ENCODE measurements at regions not wholly inside any gene's neighbourhood (a gene's known extent, or its start where the extent isn't known, plus 50 kb on each side); places are given as distances from the start of the nearest gene placed in this dataset.

DNA sequence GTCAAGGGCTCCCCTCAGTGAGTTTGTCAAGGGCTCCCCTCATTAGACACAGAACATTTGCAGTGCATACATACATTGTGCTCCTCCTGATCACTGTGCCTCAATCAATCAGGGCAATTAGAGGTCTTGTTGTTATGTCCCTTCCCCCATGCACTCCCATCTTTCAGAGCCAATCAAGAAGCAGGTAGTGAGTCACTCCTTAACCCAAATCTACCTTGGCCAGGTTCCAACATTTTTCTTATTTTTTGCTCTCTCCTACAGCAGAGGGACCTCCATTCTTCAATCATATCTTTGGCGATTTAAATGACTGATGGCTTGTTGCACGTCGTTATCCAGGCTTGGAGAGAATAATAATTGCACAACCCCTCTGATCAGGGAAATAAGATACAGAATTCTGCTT, 409.9 kb upstream of the SPTLC3 start:
- DNase-seq = no peak

- DNase-seq = no peak
Observed at GRCh38 chr20:12599494-12599893, 409.3 kb upstream of the SPTLC3 start.

DNA sequence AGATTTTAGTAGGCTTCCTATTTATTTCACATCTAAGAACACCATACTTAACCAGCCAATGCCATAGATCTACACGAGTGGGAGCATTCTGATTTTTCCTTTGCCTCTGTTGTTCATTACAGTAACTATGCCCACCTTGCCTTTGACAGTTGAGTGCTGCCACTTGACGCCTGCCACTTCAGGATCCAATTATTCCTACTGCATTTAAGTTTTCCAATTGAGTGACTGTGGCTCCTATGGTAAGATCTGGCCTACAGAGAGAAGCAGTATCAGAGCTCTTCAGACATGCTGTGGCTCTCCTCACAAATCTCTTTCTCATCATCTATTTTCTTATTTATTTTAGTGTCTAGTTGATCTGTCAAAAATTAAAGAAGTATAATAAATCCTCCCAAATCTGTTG, 403.0 kb upstream of the SPTLC3 start:
- DNase-seq = peak; percentile 32

GRCh38 chr20:12610871-12611270, 397.9 kb upstream of the SPTLC3 start:
- DNase-seq = no peak

DNA sequence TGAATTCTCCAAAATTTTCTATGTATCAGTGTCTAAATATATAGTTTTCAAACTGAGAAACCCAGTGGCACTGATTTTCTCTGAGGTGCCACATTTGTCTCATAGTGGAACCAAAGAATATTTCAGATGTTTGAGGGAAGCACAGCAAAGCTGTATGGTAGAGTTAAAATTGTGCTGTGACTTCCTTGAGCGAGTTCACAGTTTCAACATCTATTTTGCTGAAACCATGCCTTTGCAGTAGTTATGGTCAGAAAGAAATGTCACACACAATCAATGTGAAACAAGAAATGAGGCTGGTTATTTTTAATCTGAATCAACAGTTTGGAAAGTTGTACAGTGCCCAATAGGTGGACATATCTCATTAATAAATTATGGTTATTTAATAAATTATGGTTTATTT, 394.0 kb upstream of the SPTLC3 start:
- no peak for DNase-seq

- no peak for DNase-seq
Observed at GRCh38 chr20:12617076-12617475, 391.7 kb upstream of the SPTLC3 start.

DNA sequence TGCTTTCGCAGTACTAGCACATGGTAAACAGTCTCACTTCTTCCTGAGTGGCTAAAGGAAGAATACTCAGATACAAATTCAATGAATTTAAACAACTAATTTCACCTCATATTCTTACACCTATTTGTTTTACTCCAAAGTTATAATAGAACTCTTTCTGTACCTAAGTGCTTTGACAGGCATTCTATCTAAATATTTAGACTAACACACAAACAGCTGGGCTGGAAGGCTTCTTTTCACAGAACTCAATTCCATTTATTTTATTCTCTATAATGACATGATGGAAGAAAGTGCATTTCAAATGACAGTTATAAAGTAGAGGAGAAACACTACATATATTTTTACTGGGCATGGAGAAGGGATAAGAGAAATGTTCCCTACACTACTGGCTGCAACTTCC, 384.9 kb upstream of the SPTLC3 start:
- no peak for DNase-seq

GRCh38 chr20:12627485-12627884, 381.3 kb upstream of the SPTLC3 start:
- no peak for DNase-seq

- DNase-seq = no peak
Observed at GRCh38 chr20:12638633-12639312, 370.0 kb upstream of the SPTLC3 start.

- no peak for DNase-seq
Observed at GRCh38 chr20:12640251-12640650, 368.5 kb upstream of the SPTLC3 start.

DNA sequence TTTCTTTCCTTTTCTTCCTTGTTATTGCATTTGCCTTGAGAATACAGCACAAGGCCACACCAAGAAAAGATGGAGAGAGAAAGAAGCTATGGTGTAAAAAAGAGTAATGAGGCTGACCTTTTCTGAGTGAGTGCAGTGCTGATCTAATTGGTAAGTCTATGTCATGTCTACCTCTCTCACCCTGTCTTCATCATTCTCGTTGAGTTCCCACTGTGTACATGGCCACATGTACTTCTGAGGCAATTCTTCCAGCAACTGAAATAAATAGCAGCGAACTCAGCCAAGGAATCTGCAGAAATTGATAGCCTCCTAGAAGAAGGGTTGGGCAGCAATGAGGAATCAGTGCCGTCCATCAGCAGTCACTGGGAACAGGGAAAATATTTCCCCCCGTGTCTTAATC, 367.2 kb upstream of the SPTLC3 start:
- no peak for DNase-seq

DNA sequence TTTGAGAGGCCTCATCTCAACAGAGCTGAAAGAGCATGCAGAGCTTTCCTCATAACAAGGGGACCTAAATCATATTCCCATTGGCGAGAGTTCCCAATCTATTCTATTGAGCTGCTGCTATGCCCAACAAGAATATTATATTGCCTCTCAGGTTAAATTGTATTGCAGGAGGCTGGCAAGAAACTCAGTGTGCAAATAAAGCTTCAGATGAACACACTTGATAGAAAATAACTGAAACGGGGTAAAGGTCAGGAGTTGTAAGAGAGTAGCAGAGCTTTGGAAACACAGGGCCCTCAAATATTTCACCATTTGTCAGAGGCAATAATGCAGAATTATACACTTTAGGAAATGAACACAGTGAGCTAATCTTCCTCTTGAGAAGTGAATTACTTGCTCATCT, 364.3 kb upstream of the SPTLC3 start:
- DNase-seq = no peak

- DNase-seq = no peak
Observed at GRCh38 chr20:12649234-12649633, 359.5 kb upstream of the SPTLC3 start.

- DNase-seq = no peak
Observed at GRCh38 chr20:12653642-12654041, 355.1 kb upstream of the SPTLC3 start.

GRCh38 chr20:12659942-12660341, 348.8 kb upstream of the SPTLC3 start:
- no peak for DNase-seq

- no peak for DNase-seq
Observed at GRCh38 chr20:12660918-12661317, 347.9 kb upstream of the SPTLC3 start.

- DNase-seq = no peak
Observed at GRCh38 chr20:12670301-12670700, 338.5 kb upstream of the SPTLC3 start.

DNA sequence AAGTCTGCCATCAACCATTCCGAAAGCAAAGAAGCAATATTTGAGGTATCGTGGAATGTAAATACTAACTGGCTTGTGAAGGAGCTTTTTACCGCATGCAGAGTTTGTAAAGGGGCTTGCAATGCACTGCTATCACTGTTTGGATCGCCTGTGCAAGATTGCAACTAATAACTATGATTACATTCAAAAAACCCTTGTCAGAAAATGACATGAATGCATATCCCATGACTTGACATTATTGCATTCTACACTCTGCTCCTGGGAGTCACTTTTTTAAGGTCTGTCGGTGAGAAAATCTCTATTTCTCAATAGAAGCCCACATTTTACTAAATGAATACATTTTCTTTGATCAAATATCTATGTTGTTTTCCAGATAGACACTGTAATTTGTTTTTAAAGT, 335.4 kb upstream of the SPTLC3 start:
- no peak for DNase-seq

- no peak for DNase-seq
Observed at GRCh38 chr20:12677925-12678324, 330.8 kb upstream of the SPTLC3 start.

DNA sequence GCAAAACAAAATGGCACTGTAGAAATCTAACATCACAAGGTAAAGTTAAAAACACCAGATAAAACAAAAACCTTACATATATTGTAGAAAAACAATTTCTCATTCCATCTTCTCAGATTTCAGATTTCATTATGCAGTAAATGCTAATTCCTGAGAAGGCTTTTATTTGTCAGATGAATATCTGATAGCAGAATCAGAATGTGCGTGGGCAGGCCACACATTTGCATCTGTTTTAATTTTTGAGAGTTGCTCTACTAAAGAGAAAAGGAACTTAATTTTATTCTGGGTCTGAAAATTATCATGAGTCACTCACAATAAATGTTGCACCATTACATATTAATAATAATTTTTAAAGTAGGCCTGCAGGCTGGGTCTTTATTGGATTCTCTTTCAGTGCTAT, 329.3 kb upstream of the SPTLC3 start:
- no peak for DNase-seq

- DNase-seq = no peak
Observed at GRCh38 chr20:12682613-12683012, 326.2 kb upstream of the SPTLC3 start.

- no peak for DNase-seq
Observed at GRCh38 chr20:12687476-12687875, 321.3 kb upstream of the SPTLC3 start.

- no peak for DNase-seq
Observed at GRCh38 chr20:12695937-12696336, 312.8 kb upstream of the SPTLC3 start.

DNA sequence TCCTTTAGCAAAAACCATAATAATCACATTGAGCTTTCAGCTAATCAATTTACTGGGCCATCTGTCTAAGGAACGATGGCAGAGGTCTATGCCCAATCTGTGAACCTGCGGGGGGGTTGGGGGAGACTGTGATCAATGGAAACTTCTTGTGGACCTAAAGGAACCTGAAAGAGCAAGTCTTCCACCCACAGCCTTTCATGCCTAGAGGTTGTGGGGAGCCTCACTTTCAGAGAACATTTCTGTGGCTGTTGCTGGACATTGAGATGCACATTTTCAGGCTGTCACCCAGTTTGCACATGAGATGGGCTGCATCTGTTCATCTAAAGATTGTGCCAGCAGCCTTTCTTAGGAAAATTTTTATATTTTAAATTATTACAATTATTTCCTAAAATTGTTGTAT, 310.0 kb upstream of the SPTLC3 start:
- DNase-seq = no peak

- no peak for DNase-seq
Observed at GRCh38 chr20:12699374-12700228, 309.2 kb upstream of the SPTLC3 start.

All from NCI-H1436 (cell line).